SU-DHL-6 (cell line): ENCODE measurements at regions not wholly inside any gene's neighbourhood (a gene's known extent, or its start where the extent isn't known, plus 50 kb on each side); places are given as distances from the start of the nearest gene placed in this dataset.

Source experiments
- H2AFZ ChIP-seq: fragments of 200-600 bp; sonication (generic); 2 replicates; pipeline ENCODE4 v1.6.1; 2014; ENCODE audit warnings: low read depth, mild to moderate bottlenecking, moderate library complexity, mixed read lengths, antibody characterized with exemption, low read length; ENCODE audit not compliant: severe bottlenecking
- H3F3A ChIP-seq: fragments of 200-600 bp; shearing (Covaris generic); 2 replicates; pipeline ENCODE4 v1.6.0; 2016; ENCODE audit warnings: antibody characterized with exemption, mild to moderate bottlenecking; ENCODE audit not compliant: insufficient read depth
- H3K27ac ChIP-seq: fragments of 200-600 bp; sonication (generic); 2 replicates; pipeline ENCODE4 v1.5.1; 2016; ENCODE audit warnings: low read depth, mild to moderate bottlenecking, low read length, moderate library complexity, mixed read lengths
- H3K27me3 ChIP-seq: fragments of 200-600 bp; sonication (generic), shearing (Covaris generic); 2 replicates; pipeline ENCODE4 v1.6.0; 2014; ENCODE audit warnings: mild to moderate bottlenecking, low read length
- H3K36me3 ChIP-seq: fragments of 200-600 bp; sonication (generic); 2 replicates; pipeline ENCODE4 v1.6.1; 2014; ENCODE audit warnings: mild to moderate bottlenecking, low read length, mixed read lengths
- H3K4me2 ChIP-seq: fragments of 300-600, 200-600 bp; shearing (Covaris generic), sonication (generic); 2 replicates; pipeline ENCODE4 v1.6.0; 2014; ENCODE audit warnings: low read length, low read depth, mild to moderate bottlenecking; ENCODE audit not compliant: poor library complexity, severe bottlenecking
- H3K4me3 ChIP-seq: fragments of 200-600 bp; sonication (generic); 2 replicates; pipeline ENCODE4 v1.5.1; 2014; ENCODE audit warnings: antibody characterized with exemption, low read length, mild to moderate bottlenecking, mixed read lengths; ENCODE audit not compliant: insufficient read depth, poor library complexity, severe bottlenecking
- H3K79me2 ChIP-seq: fragments of 200-600 bp; sonication (generic); 2 replicates; pipeline ENCODE4 v1.6.1; 2014; ENCODE audit warnings: mild to moderate bottlenecking, low read length, moderate library complexity; ENCODE audit not compliant: insufficient read depth
- H3K9ac ChIP-seq: fragments of 200-600 bp; sonication (generic); 2 replicates; pipeline ENCODE4 v1.7.0; 2014; ENCODE audit warnings: mild to moderate bottlenecking, low read length
- H3K9me2 ChIP-seq: fragments of 200-600 bp; sonication (generic); replicated peaks from 2 replicates; pipeline ENCODE4 v1.6.1; 2014; ENCODE audit warnings: low read length; ENCODE audit not compliant: insufficient read depth
- H3K9me3 ChIP-seq: fragments of 200-600 bp; sonication (generic); 2 replicates; pipeline ENCODE4 v1.6.1; 2014; ENCODE audit warnings: low read length, mixed read lengths; ENCODE audit not compliant: insufficient read depth
- H4K20me1 ChIP-seq: fragments of 200-600 bp; sonication (generic); 2 replicates; pipeline ENCODE4 v1.6.1; 2014; ENCODE audit warnings: low read depth, mild to moderate bottlenecking, antibody characterized with exemption, low read length, moderate library complexity, mixed read lengths
- EZH2phosphoT487 ChIP-seq: fragments of 200-600 bp; sonication (generic), shearing (Covaris generic); conservative IDR thresholded peaks from 2 replicates; pipeline ENCODE4 v1.6.1; 2018; ENCODE audit warnings: mild to moderate bottlenecking, antibody characterized with exemption, low read length, moderate library complexity, mixed read lengths
- TF ChIP-seq, protein P1 (sequence below): fragments of 200-600 bp; sonication (generic); IDR thresholded peaks from one replicate; pipeline ENCODE4 v1.5.1; 2017; ENCODE audit warnings: antibody characterized with exemption, mild to moderate bottlenecking, low read length, moderate library complexity; ENCODE audit not compliant: insufficient read depth, poor library complexity, severe bottlenecking

DNA sequence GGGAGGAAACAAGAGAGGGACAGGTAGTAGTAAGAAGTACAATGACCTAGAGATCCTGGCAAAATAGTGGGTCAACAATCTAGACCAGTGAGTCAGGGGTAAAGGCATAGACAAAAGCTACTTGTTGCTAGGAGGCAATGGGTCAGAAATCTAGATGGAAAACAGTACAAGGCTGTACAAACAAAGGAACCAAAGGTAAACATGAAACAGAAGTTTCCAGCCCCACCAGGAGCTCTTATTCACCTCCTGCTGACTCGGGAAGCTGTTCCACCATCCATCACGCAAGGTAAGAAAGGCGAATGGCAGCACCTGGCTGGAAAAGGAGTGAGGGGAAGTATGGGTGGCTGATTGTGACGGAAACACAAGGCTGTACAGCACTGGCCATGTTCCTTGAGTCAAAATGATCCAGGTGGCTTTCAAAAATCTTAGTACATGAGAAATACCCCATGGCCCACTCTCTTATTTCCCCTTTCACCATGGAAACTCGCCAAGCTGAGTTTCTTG lies 70.5 kb upstream of the RAI14 start:
- no peak overlapping the region for H3K27ac ChIP-seq
- H3K4me3 ChIP-seq: no peak overlapping the region
- H3K27me3 ChIP-seq: no peaks in the 10 kb centered on the region
- no peak overlapping the region for H3K9ac ChIP-seq
- H4K20me1 ChIP-seq: no peaks in the 10 kb centered on the region
- no peaks in the 10 kb centered on the region for H3K9me3 ChIP-seq
- no peaks in the 10 kb centered on the region for H3K9me2 ChIP-seq
- H3K36me3 ChIP-seq: no peaks in the 10 kb centered on the region
- TF ChIP-seq EZH2phosphoT487: no peak
- TF ChIP-seq, protein P1, sequence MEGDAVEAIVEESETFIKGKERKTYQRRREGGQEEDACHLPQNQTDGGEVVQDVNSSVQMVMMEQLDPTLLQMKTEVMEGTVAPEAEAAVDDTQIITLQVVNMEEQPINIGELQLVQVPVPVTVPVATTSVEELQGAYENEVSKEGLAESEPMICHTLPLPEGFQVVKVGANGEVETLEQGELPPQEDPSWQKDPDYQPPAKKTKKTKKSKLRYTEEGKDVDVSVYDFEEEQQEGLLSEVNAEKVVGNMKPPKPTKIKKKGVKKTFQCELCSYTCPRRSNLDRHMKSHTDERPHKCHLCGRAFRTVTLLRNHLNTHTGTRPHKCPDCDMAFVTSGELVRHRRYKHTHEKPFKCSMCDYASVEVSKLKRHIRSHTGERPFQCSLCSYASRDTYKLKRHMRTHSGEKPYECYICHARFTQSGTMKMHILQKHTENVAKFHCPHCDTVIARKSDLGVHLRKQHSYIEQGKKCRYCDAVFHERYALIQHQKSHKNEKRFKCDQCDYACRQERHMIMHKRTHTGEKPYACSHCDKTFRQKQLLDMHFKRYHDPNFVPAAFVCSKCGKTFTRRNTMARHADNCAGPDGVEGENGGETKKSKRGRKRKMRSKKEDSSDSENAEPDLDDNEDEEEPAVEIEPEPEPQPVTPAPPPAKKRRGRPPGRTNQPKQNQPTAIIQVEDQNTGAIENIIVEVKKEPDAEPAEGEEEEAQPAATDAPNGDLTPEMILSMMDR: no peak
- H3F3A ChIP-seq: no peaks in the 10 kb centered on the region
- H3K79me2 ChIP-seq: no peaks in the 10 kb centered on the region
- no peak overlapping the region for H3K4me2 ChIP-seq
- no peak overlapping the region for H2AFZ ChIP-seq

DNA sequence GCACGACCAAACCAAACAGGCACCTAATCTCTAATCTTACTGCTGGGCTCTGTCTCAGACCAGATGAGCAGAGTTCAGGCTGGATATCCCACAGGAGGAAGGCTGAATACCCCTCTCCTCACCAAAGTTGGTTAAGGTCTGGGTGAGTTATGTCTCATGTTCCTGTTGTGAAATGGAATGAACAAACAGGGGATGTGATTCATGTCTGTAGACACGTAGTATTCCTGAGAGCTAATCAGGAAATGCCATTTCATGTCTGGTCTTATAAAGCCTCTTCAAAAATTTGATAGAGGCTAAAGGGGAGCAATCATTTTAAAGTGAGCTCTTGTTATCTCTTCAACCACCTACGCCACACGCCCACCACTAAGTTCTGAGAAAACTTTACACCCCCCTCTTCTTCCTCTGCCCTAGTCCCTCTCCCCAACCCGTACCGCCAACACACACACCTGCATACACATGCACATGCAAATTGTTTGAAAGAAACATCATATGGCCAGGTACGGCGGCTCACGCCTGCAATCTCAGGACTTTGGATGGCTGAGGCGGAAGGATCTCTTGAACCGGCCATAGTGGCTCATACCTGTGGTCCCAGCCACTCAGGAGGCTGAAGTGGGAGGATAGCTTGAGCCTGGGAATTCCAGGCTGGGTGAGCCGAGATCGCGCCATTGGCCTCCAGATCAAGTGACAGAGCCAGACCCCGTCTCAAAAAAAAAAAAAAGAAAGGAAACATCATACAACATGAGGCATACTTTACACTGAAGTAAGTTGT lies 69.8 kb upstream of the RAI14 start:
- Histone ChIP-seq H3F3A (no peaks in the 10 kb centered on the region), H3K4me3 (no peak overlapping the region), H3K4me2 (no peak overlapping the region), H3K79me2 (no peaks in the 10 kb centered on the region), H4K20me1 (no peaks in the 10 kb centered on the region), H3K36me3 (no peaks in the 10 kb centered on the region), H3K9me3 (no peaks in the 10 kb centered on the region), H3K27ac (no peak overlapping the region), H3K9ac (no peak overlapping the region), H3K27me3 (no peaks in the 10 kb centered on the region), H2AFZ (no peak overlapping the region), H3K9me2 (no peaks in the 10 kb centered on the region)
- TF ChIP-seq EZH2phosphoT487: no peak
- TF ChIP-seq, protein P1: no peak

DNA sequence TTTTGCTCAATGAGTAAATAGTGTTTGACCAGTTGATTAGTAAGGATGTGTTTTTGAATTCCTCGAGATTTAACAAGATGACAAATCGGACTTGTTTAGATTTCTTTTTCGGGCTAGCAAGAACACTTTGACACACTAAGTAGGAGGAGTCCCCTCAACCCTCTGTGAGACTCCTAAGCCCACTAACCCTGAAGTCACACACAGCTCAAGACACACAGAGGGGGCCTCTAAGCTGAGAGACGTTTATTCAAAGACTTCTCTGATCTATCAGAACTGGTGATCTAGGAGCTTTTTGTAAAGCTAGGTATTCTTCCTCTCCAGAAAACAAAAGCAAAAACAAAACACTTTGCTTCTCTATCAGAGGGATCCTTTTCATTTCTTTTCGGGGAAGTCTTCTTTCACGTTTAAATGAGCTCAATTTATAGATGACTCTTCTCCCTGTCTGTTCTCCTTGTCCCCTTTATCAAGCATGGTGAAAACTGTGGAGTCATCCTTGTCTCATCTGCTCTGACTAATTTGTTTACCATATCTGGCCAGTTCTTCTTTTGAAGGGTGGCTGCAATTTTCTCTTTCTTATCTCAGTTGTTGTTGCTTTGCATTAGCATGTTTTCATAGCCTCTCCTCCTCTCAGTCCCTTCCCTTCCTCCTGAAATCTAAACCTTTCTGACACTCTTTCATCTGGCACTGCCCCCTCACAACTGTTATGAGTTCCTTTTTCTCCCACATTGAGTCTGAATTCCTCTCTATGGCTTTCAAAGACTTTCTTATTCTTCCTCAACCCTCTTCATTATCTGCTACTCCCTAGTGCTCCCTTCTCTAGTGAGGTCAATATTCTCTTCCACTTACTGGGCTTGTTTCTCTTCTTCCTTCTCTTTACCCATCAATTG lies 68.5 kb upstream of the RAI14 start:
- no peaks in the 10 kb centered on the region for H3K36me3 ChIP-seq
- no peaks in the 10 kb centered on the region for H3F3A ChIP-seq
- H3K9me2 ChIP-seq: no peaks in the 10 kb centered on the region
- H3K27me3 ChIP-seq: no peaks in the 10 kb centered on the region
- H3K27ac ChIP-seq: no peak overlapping the region
- TF ChIP-seq, protein P1: no peak
- no peak for TF ChIP-seq EZH2phosphoT487
- no peak overlapping the region for H3K9ac ChIP-seq
- H4K20me1 ChIP-seq: no peaks in the 10 kb centered on the region
- no peaks in the 10 kb centered on the region for H3K79me2 ChIP-seq
- no peak overlapping the region for H3K4me2 ChIP-seq
- no peak overlapping the region for H2AFZ ChIP-seq
- no peak overlapping the region for H3K4me3 ChIP-seq
- H3K9me3 ChIP-seq: no peaks in the 10 kb centered on the region
